GM21381 (cell line): ENCODE measurements at regions not wholly inside any gene's neighbourhood (a gene's known extent, or its start where the extent isn't known, plus 50 kb on each side); places are given as distances from the start of the nearest gene placed in this dataset.

Experiments
- ATAC-seq: cut with Tn5 transposase; IDR thresholded peaks from one replicate; pipeline ENCODE4 v1.9.1; 2021; ENCODE audit warnings: mild to moderate bottlenecking, moderate library complexity; ENCODE audit not compliant: unreplicated experiment

- ATAC-seq, result no peak
Measured at GRCh38 chr5:56692359-56693219, 122.8 kb upstream of the MAP3K1 start.

GRCh38 chr5:56688402-56688801, 126.9 kb upstream of the MAP3K1 start:
- ATAC-seq, result no peak

DNA sequence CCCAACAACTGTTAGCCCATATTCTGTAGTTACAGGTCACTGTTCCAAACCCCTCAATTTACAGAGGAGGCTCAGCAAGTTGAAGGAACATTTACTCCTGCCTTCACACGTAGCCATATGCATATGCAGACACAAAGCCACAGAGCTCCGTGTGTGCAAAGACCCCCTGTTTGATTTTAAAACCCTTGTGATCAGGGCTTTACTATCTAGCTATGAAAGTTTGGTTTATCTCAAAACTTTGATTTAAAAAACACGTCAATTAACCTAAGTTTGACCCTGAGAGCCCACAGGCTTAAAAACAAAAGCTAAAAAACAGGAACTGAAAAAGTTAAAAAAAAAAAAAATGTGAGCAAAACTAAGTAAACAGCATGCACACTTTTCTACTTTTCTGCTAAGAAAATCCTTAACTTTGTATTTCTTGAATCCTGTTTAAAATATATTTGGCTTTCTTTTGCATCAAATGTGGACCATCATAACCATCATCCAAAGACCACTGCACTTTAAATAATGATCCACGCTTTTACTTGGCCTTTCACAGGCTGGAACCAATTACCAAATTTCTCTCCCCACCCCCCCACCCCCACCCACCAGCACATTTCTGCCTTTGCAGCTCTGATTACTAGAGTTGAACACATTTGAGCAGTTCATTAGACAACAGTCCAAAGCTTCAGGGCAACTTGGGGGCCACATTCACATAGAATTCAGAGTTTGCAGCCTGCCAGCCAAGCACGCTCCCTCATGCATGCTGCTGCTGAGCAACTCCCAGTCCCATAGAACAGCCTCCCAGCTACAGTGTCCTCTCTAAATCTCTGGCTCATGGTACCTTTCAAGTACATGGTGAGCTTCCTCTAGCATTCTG, 128.8 kb upstream of the MAP3K1 start:
- peak; percentile 62 for ATAC-seq

DNA sequence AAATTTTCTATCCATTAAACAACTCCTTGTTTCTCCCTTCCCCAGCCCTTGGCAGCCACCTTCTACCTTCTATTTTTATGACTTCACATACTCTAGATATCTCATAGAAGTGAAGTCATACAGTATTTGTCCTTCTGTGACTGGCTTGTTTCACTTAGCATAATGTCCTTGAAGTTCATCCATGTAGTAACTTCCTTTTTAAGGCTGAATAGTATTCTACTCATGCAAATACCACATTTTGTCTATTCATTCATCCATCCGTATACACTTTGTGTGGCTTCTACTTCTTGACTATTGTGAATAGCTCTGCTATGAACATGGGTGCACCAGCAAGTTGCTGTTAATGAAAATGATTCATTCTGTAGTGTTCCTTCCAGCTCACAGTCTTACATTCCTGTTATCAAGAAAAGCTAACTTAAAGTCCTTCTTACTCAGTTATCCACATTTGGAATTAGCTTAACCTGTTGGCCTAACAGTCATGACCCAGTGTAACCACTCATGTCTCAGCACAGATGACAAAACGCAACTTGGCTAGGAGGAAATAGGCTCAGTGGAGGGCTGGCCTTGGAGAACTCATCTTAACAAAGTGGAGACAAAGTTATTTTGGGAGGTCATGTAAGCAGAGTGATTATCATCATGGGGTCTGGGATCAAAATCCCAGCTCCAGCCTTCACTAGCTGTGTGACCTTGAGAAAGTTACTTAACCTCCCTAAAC, 129.7 kb upstream of the MAP3K1 start:
- ATAC-seq, result no peak

DNA sequence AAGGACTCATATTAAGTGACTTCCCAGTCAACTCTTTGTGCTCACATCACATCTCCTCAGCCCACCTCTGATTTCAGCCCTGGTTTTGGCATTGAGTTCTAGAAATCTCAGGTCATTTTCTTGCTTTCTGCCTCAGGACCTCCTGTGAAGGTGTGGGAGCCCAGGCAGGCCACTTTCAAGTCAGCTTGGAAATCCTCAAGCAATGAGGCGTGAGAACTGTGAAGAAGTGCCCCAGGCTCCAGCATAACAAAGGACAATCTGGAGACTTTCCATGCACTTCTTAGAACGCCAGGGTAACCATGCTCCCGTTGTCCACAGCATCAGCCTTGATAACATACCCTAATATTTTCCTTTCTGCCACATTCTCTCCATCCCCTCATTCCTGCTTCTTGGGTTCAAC, 131.2 kb upstream of the MAP3K1 start:
- no peak for ATAC-seq

- no peak for ATAC-seq
Measured at GRCh38 chr5:56683733-56684132, 131.6 kb upstream of the MAP3K1 start.

- no peak for ATAC-seq
Measured at GRCh38 chr5:56683281-56683680, 132.1 kb upstream of the MAP3K1 start.

GRCh38 chr5:56681346-56681745, 134.0 kb upstream of the MAP3K1 start:
- no peak for ATAC-seq

DNA sequence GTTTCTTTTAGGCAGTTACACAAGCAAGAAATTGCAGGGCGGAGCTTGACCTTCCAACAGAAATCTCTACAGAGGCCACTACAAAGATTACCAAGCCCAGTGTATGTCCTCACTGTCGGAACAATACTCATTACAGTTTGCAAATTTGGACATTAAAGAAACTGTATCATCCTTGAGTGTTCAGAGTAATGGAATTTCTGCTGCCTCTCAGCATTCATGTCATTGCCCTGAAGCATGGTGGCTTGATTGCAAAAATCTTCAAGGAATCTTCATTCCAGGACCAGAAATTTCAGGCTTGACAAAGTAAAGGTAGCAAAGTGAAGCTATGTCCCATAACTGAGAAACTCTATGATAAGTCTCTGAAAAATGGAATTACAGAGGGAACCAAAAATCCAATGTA, 134.6 kb upstream of the MAP3K1 start:
- no peak for ATAC-seq

- no peak for ATAC-seq
Measured at GRCh38 chr5:56677690-56678305, 137.6 kb upstream of the MAP3K1 start.

DNA sequence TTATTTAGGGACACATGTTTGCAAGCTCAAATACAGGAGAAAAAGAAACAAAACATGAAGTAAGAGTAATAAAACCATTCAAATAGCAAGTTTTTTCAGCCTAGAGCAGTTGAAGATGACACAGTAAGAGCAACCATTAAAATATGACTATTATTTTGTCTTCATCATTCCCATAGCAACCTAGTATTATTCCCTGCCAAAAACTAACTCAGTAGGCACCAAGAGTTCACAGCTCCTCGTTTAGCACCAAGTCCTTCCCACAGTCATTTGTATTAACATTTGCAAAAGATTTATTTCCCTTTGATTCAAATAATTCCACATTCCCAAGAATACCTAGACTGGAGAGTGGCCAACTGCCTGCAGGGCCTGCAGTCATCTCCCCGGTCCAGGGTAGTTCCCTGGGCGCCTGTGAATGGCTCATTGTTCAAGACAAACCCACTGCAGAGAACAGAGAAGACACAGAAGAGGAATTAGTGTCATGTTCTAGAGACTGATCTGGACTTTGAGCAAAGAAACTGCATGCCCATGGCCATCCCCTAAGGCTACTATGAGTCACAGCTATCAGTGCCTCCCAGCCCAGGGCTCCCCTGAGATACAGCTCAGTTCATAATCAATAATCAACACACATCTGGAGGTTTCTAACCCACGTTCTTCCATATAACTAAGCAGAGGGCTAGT, 139.1 kb upstream of the MAP3K1 start:
- no peak for ATAC-seq

DNA sequence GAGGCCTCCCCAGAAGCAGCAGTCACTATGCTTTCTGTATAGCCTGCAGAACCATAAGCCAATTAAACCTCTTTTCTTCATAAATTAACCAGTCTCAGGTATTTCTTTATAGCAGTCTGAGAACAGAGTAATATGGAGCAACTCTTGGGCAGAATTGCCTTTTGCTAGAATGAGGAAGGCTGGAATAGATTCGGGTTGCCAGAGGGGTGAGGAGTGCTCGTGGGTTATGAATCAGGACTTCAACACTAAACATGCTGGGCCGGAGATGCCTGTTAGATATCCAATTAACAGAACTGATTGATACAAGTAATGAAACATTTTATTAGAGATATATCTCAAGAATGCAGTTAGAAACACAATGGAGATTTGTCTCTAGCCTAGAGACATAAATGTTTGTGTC, 140.9 kb upstream of the MAP3K1 start:
- ATAC-seq, result no peak

GRCh38 chr5:56673171-56673570, 142.2 kb upstream of the MAP3K1 start:
- no peak for ATAC-seq

- no peak for ATAC-seq
Measured at GRCh38 chr5:56671571-56671970, 143.8 kb upstream of the MAP3K1 start.

GRCh38 chr5:56670916-56671315, 144.4 kb upstream of the MAP3K1 start:
- no peak for ATAC-seq

- peak; percentile 98 for ATAC-seq
Measured at GRCh38 chr5:56669534-56670483, 145.5 kb upstream of the MAP3K1 start.

DNA sequence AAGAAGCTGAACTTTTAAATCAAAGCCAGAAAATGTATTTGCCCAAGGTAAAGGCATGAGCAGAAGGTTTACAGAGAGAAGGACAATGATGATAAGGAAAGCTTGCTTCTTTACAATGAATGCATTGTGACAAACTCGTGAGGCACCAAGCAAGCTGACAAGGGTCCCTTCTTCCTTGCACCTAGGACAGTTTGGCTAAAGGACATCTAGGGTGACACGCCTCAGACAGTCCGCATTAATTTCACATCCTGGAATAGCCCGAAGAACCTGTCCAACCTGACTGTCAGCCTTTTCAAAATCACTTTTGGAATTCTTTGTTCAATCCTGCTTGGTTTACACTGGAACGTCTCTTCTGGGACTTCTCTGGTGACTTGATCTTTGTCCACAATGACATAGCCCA, 146.4 kb upstream of the MAP3K1 start:
- no peak for ATAC-seq

DNA sequence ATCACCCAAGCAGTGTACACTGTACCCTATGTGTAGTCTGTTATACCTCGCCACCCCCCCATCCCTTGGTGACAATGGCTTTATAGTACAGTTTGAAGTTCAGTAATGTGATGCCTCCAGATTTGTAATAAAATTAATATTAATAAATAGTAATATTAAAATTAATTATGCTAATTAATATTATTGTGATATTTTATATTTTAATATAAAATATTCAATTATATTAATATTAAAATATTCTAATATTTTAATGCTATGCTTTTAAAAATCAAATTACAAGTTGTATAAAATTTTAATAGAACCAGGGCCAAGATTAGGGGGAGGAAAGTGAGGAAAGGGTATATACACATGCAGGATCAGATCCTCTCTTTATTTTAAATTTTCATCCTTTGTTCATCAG, 147.7 kb upstream of the MAP3K1 start:
- no peak for ATAC-seq

DNA sequence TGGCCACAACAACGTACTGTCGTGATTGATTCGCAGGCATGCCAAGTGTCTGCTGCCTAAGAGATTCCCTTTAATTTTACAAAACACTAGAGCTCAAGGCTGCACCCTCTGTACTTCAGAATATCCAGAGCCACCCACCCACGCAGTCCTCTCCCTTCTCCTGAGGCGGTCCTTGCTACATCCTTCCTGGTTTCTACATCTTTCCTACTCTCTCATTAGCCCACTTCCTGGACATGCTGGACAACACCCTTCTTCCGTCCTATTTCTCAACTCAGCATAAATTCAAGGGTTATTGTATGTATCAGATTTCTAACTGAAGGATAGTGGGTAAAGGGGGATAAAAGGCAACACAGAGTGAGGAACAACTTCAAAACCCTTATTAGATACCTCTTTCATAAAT, 148.4 kb upstream of the MAP3K1 start:
- ATAC-seq, result no peak
